ENCODE measurements at regions not wholly inside any gene's neighbourhood (a gene's known extent, or its start where the extent isn't known, plus 50 kb on each side); places are given as distances from the start of the nearest gene placed in this dataset.

DNA sequence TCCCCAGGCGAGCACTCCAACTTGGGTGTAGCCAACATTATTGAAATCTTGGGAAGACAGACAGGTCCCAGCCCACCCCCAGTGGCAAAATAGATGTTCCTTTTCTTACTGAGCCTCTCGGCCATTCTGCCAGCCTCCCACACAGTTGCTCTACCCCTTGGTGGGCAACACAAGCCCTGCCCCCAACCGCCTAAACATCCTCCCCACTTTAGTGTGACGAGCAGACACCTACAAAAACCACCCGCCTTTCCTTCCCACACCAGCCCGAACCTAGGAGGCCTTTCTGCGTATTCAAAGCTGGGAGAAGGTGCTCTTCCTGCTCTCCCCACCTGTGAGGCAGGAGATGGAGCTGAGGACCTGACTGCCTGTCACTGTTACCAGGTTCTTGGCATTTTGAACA, 58.6 kb upstream of the CAB39 start:
- TF ChIP-seq CTCF (conservative IDR thresholded peaks at IDR 0.05) (no peak), ZFX (IDR thresholded peaks at IDR 0.05) (no peak)

Measured in C4-2B (cell line).